Ascending aorta (tissue), 2 donors: ENCODE measurements at regions not wholly inside any gene's neighbourhood (a gene's known extent, or its start where the extent isn't known, plus 50 kb on each side); places are given as distances from the start of the nearest gene placed in this dataset.

Source experiments
- DNase-seq, 2 donors: peaks; one replicate each; pipeline ENCODE4 v3.0.0-alpha.2; 2019; ENCODE audit warnings: low spot score in 2 of 2
- H3K27ac ChIP-seq, 2 donors: fragments of 200-600 bp; sonication (generic); one replicate each; pipeline ENCODE4 v1.5.1; 2016 to 2017; ENCODE audit warnings: mild to moderate bottlenecking in 1 of 2
- H3K27me3 ChIP-seq: fragments of 200-600 bp; sonication (generic); one replicate; pipeline ENCODE4 v1.5.1; 2017
- H3K36me3 ChIP-seq, 2 donors: fragments of 200-600 bp; sonication (generic); one replicate each; pipeline ENCODE4 v1.5.1; 2016
- H3K4me1 ChIP-seq, 2 donors: fragments of 200-600 bp; sonication (generic); one replicate each; pipeline ENCODE4 v1.5.1; 2016 to 2017; ENCODE audit warnings: mild to moderate bottlenecking in 1 of 2
- H3K4me3 ChIP-seq, 2 donors: fragments of 200-600 bp; sonication (generic); one replicate each; pipeline ENCODE4 v1.5.1; 2016 to 2017; ENCODE audit warnings: mild to moderate bottlenecking in 1 of 2
- H3K9me3 ChIP-seq, 2 donors: fragments of 200-600 bp; sonication (generic); one replicate each; pipeline ENCODE4 v1.5.1; 2016
- intact Hi-C: fragments of 100-400 bp; cut with DNase I; formaldehyde crosslinking; loops from one replicate; pipeline ENCODE4 v1.15.1; 2023
- TF ChIP-seq, protein P1 (sequence below), 3 experiments: fragments of 200-600 bp in 2 of 3; fragments of 450-650 bp in 1 of 3; sonication (generic) in 2 of 3; IDR thresholded peaks; one replicate each; pipeline ENCODE4 v1.5.1; 2016 to 2019; ENCODE audit warnings: antibody characterized with exemption in 3 of 3, mild to moderate bottlenecking in 1 of 3, moderate library complexity in 1 of 3

DNA sequence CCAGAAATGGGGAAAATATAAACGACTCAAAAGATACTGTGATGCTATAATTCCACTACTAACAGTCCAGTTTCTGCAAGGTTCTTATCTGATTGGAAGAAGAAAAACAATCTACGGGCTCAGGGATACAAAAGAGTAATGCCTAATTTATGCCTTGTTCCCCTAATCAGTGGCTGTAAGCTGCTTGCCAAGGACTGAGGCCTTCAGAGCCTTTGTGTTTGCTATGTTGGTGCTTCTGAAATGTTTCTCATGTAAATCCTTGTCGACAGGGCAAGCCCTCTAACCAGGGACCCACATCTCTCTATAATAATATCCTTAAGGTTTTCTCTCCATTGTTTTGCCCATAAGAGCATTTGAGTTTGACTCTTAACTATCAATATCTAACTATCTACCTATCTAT, 89.7 kb upstream of the CLDN10 start:
- Histone ChIP-seq H3K9me3 (peaks cover 0 to 8% of the 10 kb centered on the region in 2 donors), H3K4me3 (no peak overlapping the region), H3K27me3 (no peaks in the 10 kb centered on the region), H3K36me3 (no peaks in the 10 kb centered on the region), H3K27ac (no peak overlapping the region), H3K4me1 (no peaks in the 10 kb centered on the region)
- DNase-seq = no peak
- TF ChIP-seq, protein P1, sequence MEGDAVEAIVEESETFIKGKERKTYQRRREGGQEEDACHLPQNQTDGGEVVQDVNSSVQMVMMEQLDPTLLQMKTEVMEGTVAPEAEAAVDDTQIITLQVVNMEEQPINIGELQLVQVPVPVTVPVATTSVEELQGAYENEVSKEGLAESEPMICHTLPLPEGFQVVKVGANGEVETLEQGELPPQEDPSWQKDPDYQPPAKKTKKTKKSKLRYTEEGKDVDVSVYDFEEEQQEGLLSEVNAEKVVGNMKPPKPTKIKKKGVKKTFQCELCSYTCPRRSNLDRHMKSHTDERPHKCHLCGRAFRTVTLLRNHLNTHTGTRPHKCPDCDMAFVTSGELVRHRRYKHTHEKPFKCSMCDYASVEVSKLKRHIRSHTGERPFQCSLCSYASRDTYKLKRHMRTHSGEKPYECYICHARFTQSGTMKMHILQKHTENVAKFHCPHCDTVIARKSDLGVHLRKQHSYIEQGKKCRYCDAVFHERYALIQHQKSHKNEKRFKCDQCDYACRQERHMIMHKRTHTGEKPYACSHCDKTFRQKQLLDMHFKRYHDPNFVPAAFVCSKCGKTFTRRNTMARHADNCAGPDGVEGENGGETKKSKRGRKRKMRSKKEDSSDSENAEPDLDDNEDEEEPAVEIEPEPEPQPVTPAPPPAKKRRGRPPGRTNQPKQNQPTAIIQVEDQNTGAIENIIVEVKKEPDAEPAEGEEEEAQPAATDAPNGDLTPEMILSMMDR (IDR thresholded peaks at IDR 0.05) = no peak
- intact Hi-C loops = no loop called here

DNA sequence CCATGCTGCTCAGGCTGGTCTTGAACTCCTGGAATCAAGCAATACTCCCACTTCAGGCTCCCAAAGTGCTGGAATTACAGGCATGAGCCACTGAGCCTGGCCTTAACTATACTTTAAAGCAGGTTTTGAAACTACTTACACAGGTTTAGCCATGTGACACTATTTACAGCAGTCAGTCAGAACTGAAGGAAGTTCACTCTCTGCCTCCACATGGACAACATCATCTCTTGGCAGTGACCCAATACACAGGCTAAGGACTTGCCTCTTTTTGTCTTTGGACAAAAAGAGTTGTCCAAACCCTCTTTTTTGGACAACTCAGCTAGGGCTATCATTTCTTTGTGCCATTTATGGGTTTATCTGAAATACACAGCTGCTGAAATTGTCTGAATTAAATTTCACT, 89.0 kb upstream of the CLDN10 start:
- TF ChIP-seq, protein P1 (IDR thresholded peaks at IDR 0.05) = no peak
- no peak for DNase-seq
- Histone ChIP-seq H3K36me3 (no peaks in the 10 kb centered on the region), H3K4me3 (no peak overlapping the region), H3K27ac (no peak overlapping the region), H3K4me1 (no peaks in the 10 kb centered on the region), H3K27me3 (no peaks in the 10 kb centered on the region), H3K9me3 (peaks cover 0 to 8% of the 10 kb centered on the region in 2 donors)
- intact Hi-C loops = no loop called here

DNA sequence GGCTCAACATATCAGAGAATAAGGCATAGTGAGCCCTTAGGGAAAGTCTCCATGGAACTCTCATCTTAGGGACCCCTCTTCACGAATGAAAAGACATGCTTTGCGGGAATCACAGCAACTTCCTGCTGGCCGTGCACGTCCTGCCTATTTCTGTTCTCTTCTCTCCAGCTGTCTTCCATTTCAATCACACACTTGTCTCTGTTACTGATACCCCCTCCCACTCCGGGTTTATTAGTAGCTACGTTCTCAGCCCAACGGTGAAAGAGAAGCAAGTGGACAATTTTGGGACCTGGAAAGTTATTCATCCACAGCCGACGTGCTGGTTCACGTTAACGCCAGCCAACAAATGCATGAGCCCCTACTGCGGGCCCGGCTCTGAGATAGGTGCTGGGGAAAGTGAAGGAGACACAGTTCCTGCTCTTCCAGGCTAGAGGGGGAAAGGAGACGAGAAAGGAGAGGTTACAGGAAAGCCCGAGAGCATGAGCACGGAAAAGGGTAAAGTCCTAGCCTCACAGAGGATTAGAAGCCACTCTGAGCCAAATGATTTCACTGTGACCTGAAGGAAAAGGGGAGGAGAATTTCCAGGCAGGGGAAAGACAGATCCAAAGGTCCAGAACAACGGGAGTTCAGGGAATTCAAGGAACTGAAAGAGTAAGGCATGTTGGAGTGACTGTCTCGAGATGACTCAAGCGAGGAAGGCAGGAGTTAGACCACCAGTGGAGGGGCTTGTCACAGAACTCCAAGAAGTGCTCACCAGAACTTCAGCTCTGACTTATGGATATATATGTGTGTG, 81.8 kb upstream of the CLDN10 start:
- DNase-seq = no peak
- Histone ChIP-seq H3K4me3 (no peak overlapping the region), H3K9me3 (no peaks in the 10 kb centered on the region), H3K27ac (no peak overlapping the region), H3K4me1 (no peaks in the 10 kb centered on the region), H3K27me3 (no peaks in the 10 kb centered on the region), H3K36me3 (no peaks in the 10 kb centered on the region)
- TF ChIP-seq, protein P1 (IDR thresholded peaks at IDR 0.05) = no peak
- intact Hi-C loops = no loop called here

DNA sequence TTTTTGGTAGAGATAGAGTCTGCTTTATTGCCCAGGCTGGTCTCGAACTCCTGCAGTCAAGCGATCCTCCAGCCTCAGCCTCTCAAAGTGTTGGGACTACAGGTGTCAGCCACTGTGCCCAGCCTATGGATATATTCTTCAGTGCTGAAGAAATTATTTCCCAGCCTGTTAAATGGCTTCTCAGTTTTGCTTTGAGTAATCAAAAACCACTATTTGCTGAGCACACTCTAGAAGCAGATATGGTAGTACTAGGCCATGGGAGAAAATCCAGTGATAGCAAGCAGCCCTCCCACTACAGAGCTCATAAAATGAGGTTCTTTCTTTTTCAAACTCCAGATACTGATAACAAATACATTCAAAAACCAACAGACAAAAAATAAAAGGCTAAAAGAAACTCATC, 80.6 kb upstream of the CLDN10 start:
- Histone ChIP-seq H3K4me3 (no peak overlapping the region), H3K27me3 (no peaks in the 10 kb centered on the region), H3K36me3 (no peaks in the 10 kb centered on the region), H3K9me3 (no peaks in the 10 kb centered on the region), H3K27ac (no peak overlapping the region), H3K4me1 (no peaks in the 10 kb centered on the region)
- DNase-seq = no peak
- TF ChIP-seq, protein P1 (IDR thresholded peaks at IDR 0.05) = no peak
- intact Hi-C loops = no loop called here

DNA sequence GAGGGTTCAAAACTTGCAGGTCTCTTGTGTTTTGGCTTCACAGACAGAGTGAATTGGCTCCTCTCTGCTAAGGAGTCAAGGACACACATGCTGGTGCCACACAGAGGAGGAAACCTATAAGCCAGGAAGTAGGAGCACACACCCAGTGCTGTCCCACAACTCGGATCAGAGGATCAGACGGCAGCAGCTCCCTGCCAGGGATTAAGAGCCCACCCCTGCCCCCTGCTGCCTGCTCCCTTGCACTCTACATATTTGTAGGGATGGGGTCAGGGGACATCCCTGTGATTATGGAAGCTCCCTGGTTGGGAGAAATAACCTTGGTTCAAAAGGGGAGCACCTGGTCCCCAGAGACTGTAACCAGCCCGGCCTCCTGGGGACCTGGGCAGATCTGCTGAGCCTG, 77.5 kb upstream of the CLDN10 start:
- intact Hi-C loops = no loop called here

More for the DNA sequence above, 77.5 kb upstream of the CLDN10 start:
- H3K4me3 ChIP-seq = no peak overlapping the region
- H3K36me3 ChIP-seq = no peaks in the 10 kb centered on the region
- DNase-seq = no peak
- H3K27ac ChIP-seq = no peak overlapping the region
- TF ChIP-seq, protein P1 (IDR thresholded peaks at IDR 0.05) = no peak
- H3K9me3 ChIP-seq = no peaks in the 10 kb centered on the region
- H3K4me1 ChIP-seq = no peaks in the 10 kb centered on the region
- H3K27me3 ChIP-seq = no peaks in the 10 kb centered on the region
